CD4-positive, alpha-beta T cell (primary cell): ENCODE measurements at regions not wholly inside any gene's neighbourhood (a gene's known extent, or its start where the extent isn't known, plus 50 kb on each side); places are given as distances from the start of the nearest gene placed in this dataset.

Experiments
- ATAC-seq: fragments of 200-7000 bp; cut with Tn5 transposase; one replicate; pipeline ENCODE4 v1.10.0; 2022; ENCODE audit warnings: mild to moderate bottlenecking; ENCODE audit not compliant: poor library complexity
- CTCF ChIA-PET: fragments of 350-600 bp; sonication (Branson Sonifier 250); formaldehyde crosslinking; loops from one replicate; lab custom pipeline; 2021; ENCODE audit warnings: antibody characterized with exemption, inconsistent platforms; lab: Charles Lee
- POLR2A ChIA-PET: fragments of 350-600 bp; sonication (Branson Sonifier 250); formaldehyde crosslinking; loops from one replicate; lab custom pipeline; 2021; ENCODE audit warnings: antibody characterized with exemption, inconsistent platforms; lab: Charles Lee
- DNase-seq, 14 experiments: peaks; one replicate each; pipeline ENCODE4 v3.0.0-alpha.2; 2013 to 2020; ENCODE audit warnings: mixed read lengths in 2 of 14
- H3K27ac ChIP-seq, 2 donors: one replicate each; pipeline versions ENCODE4 v1.5.1 to v1.7.0; 2013; ENCODE audit warnings: low read length in 2 of 2, low read depth in 1 of 2, mild to moderate bottlenecking in 1 of 2
- H3K27me3 ChIP-seq, 2 experiments: 1 replicate in 1 of 2; 2 replicates in 1 of 2; pipeline versions ENCODE4 v1.6.1 to v1.7.0; 2013; ENCODE audit warnings: low read length in 2 of 2, control low read depth in 1 of 2, mild to moderate bottlenecking in 1 of 2, moderate library complexity in 1 of 2; ENCODE audit not compliant: insufficient read depth in 2 of 2, control insufficient read depth in 1 of 2
- H3K36me3 ChIP-seq: one replicate; pipeline ENCODE4 v1.6.1; 2013; ENCODE audit warnings: low read length, control low read depth; ENCODE audit not compliant: insufficient read depth
- H3K4me1 ChIP-seq: one replicate; pipeline ENCODE4 v1.6.1; 2013; ENCODE audit warnings: low read length, control low read depth; ENCODE audit not compliant: insufficient read depth
- H3K4me3 ChIP-seq: one replicate; pipeline ENCODE4 v1.5.1; 2013; ENCODE audit warnings: mild to moderate bottlenecking, low read length, moderate library complexity
- H3K9me3 ChIP-seq, 2 experiments: 1 replicate in 1 of 2; 2 replicates in 1 of 2; pipeline versions ENCODE4 v1.6.1 to v1.7.0; 2013; ENCODE audit warnings: low read length in 2 of 2, mild to moderate bottlenecking in 2 of 2, control low read depth in 1 of 2, moderate library complexity in 1 of 2; ENCODE audit not compliant: control insufficient read depth in 1 of 2, insufficient read depth in 1 of 2
- H3K27ac Mint-ChIP-seq: one replicate; pipeline ENCODE4 v1.8.0; 2020; ENCODE audit warnings: mixed read lengths
- H3K27me3 Mint-ChIP-seq: one replicate; pipeline ENCODE4 v1.8.0; 2021; ENCODE audit warnings: mixed read lengths
- H3K36me3 Mint-ChIP-seq: one replicate; pipeline ENCODE4 v1.8.0; 2021; ENCODE audit warnings: low read depth, mixed read lengths
- H3K4me1 Mint-ChIP-seq: one replicate; pipeline ENCODE4 v1.8.0; 2021; ENCODE audit warnings: low read depth, mixed read lengths
- H3K4me3 Mint-ChIP-seq: one replicate; pipeline ENCODE4 v1.8.0; 2020; ENCODE audit warnings: mild to moderate bottlenecking, mixed read lengths
- H3K9me3 Mint-ChIP-seq: one replicate; pipeline ENCODE4 v1.8.0; 2020; ENCODE audit warnings: mixed read lengths
- CTCF ChIP-seq: fragments of 200-600 bp; IDR thresholded peaks from one replicate; pipeline ENCODE4 v1.8.0; 2022; ENCODE audit warnings: antibody characterized with exemption, mild to moderate bottlenecking
- intact Hi-C, 2 experiments: fragments of 100-400 bp; cut with DNase I in 1 of 2; cut with micrococcal nuclease in 1 of 2; formaldehyde crosslinking; loops; one replicate each; pipeline versions ENCODE4 v1.15.1 to v1.9.0; 2023 to 2025; cut with DNase I, micrococcal nuclease

DNA sequence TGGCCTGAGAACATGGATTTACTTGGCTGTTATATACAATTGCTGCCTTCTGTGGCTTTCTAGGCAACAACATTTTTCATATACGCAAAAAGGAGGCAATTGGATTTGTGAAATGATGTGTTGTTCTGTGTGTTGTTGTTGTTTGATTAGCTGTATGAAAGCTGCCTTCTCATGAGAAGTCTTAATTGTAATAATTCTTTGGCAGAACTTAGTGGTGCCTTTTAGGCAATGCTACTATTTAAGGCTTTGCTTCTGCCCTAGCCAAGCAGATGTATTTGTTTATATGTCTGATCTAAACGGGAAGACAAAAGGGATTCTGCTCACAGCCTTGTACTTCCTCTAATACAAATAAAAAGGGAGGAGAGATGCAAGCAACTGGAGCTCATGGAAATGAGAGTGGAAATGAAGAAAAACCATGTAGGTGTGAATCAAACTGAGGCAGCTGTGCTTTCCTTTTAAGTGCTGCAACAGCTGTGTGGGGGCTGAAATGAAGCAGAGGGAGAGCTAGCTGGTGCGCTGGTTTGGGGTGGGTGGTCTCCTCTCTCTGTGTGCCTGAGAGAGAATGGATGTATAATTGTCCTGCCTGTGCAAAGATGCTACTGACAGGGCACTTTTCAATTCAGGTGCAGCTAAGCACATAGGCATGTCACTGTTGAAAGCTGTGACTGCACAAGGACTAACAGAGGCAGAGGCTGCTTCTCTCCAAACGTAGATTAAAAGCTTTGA, 386.9 kb upstream of the MAN1A1 start:
- no peak overlapping the region for H3K4me3 Mint-ChIP-seq
- Histone ChIP-seq H3K27me3 (no peaks in the 10 kb centered on the region), H3K27ac (no peak overlapping the region), H3K4me1 (no peaks in the 10 kb centered on the region), H3K4me3 (no peak overlapping the region), H3K36me3 (no peaks in the 10 kb centered on the region), H3K9me3 (no peaks in the 10 kb centered on the region)
- no peak for TF ChIP-seq CTCF
- ATAC-seq (no peak), DNase-seq (no peak)
- H3K27ac Mint-ChIP-seq = no peak overlapping the region
- POLR2A ChIA-PET = no interaction called here
- no peaks in the 10 kb centered on the region for H3K4me1 Mint-ChIP-seq
- no peaks in the 10 kb centered on the region for H3K9me3 Mint-ChIP-seq
- intact Hi-C loops = no loop called here
- no peaks in the 10 kb centered on the region for H3K36me3 Mint-ChIP-seq
- no peaks in the 10 kb centered on the region for H3K27me3 Mint-ChIP-seq
- CTCF ChIA-PET = no interaction called here

GRCh38 chr6:119735530-119735929, 386.0 kb upstream of the MAN1A1 start:
- Mint-ChIP-seq H3K27ac (no peak overlapping the region), H3K27me3 (no peaks in the 10 kb centered on the region), H3K36me3 (no peaks in the 10 kb centered on the region), H3K9me3 (no peaks in the 10 kb centered on the region), H3K4me1 (no peaks in the 10 kb centered on the region), H3K4me3 (no peak overlapping the region)
- no peaks in the 10 kb centered on the region for H3K9me3 ChIP-seq
- H3K27ac ChIP-seq = no peak overlapping the region
- H3K4me3 ChIP-seq = no peak overlapping the region
- intact Hi-C loops = no loop called here
- H3K27me3 ChIP-seq = no peaks in the 10 kb centered on the region
- H3K4me1 ChIP-seq = no peaks in the 10 kb centered on the region
- no peak for ATAC-seq
- no peak for DNase-seq
- ChIA-PET POLR2A (no interaction called here), CTCF (no interaction called here)
- TF ChIP-seq CTCF = no peak
- H3K36me3 ChIP-seq = no peaks in the 10 kb centered on the region

- no peak for TF ChIP-seq CTCF
- H3K4me3 ChIP-seq = no peak overlapping the region
- H3K27ac Mint-ChIP-seq = no peak overlapping the region
- ChIA-PET POLR2A (no interaction called here), CTCF (no interaction called here)
- no peaks in the 10 kb centered on the region for H3K36me3 Mint-ChIP-seq
- H3K36me3 ChIP-seq = no peaks in the 10 kb centered on the region
- no peaks in the 10 kb centered on the region for H3K9me3 ChIP-seq
- no peaks in the 10 kb centered on the region for H3K27me3 Mint-ChIP-seq
- H3K27me3 ChIP-seq = no peaks in the 10 kb centered on the region
- H3K9me3 Mint-ChIP-seq = no peaks in the 10 kb centered on the region
- DNase-seq (no peak), ATAC-seq (no peak)
- H3K27ac ChIP-seq = no peak overlapping the region
- H3K4me1 ChIP-seq = no peaks in the 10 kb centered on the region
- intact Hi-C loops = no loop called here
- no peak overlapping the region for H3K4me3 Mint-ChIP-seq
- H3K4me1 Mint-ChIP-seq = no peaks in the 10 kb centered on the region
Measured at GRCh38 chr6:119734227-119734626, 384.7 kb upstream of the MAN1A1 start.
